Stimulated activated CD8-positive, alpha-beta memory T cell treated with anti-CD3 and anti-CD28 coated beads, Interleukin-12 subunit alpha, Interleukin-12 subunit beta, amount 100 ng/mL, for 4 hours (primary cell): ENCODE measurements at regions not wholly inside any gene's neighbourhood (a gene's known extent, or its start where the extent isn't known, plus 50 kb on each side); places are given as distances from the start of the nearest gene placed in this dataset.
"Not testable (repeated sequence)": the region's sequence is repeated elsewhere in the genome, so short reads cannot be mapped to it uniquely, and the experiment has no call there.

Experiments used
- DNase-seq: peaks from one replicate; pipeline ENCODE4 v3.0.0-alpha.2; 2020; ENCODE audit warnings: low read depth

DNA sequence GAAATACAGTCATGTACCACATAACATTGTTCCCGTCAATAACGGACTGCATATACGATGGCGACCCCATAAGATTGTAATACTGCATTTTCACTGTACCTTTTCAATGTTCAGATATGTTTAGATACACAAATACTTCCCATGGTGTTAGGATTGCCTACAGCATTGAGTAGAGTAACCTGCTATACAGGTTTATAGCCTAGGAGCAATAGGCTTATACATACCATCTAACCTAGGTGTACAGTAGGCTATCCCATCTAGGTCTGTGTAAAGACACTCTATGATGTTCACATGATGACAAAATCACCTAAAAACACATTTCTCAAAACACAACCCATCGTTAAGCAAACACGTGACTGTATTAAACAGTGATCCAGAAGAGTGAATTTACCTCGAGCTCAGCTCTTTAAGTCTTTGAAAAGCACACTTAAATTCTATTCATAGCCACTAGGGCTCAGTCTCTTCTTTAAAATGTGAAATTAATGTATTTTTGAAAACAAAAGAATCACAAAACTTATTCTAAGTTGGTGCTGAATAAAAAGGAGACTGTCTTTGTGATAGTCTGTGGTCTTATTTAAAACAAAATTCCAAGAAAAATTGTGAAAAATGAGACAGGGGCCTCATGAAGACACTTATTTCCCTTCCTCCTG lies 239.1 kb upstream of the ARID2 start:
- DNase-seq = no peak

DNA sequence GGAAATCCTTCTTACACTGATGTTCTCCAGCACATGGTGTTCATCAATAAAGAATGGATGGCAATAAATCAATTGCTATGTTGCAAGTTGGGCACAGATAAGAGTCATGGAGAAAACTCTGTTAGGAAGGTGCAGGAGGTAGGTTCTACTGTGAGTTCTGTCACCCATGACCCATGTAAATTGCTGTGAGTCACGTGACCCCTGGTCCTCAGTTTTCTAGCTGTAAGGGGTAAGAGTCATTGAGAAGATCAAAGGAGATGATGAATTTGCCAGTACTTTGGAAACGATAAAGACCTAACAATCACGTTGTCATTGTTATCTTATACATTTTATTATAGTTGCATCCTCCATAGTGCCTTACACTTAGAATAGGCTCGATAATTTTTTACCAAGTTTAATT lies 235.2 kb upstream of the ARID2 start:
- DNase-seq = no peak

DNA sequence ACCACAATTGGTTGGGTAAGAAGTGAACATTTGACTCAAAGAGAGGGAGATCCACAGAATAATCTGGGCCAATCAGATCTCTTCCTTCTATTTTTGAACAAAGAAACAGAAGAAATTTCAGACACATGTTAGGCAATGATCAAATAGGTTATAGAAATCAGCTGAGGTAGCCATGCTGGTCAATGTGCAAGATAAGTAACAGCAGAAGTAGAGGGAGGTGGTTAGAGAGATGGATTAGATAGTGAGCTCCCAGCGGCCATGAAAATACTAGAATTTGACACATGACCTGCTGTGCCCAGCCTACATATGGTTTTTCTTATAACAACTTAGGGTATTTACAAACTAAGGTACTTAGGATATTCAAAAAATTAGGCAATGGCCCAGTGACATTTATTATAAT lies 230.9 kb upstream of the ARID2 start:
- no peak for DNase-seq

DNA sequence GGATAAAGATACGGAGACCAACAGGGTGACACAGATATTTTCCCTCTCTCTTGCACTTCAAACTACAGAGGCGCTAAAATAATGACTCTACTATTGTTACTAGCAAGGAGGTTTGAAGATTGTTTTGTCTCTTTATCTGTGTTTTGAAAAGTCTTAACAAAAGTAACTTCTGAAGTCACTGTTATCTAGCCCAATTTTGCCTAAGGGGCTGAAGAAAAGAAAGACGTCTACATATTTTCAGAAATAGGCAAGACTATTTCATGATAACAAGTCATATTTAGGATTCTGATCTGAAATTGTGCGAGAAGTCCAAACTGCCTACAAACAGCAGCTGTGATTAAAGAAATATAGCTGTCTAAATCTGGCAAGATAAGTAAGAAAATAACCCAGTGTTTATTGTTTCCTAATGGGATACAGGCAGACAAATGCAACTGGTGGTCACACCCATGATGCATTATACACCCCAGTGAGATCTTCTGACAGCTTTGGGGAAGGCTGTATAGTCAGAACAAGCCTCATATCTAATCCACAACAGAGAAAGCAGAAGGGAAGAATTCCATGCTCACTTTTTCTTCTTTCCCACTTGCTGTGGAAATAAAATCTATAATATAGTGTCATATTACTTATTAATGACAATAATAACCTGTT lies 226.9 kb upstream of the ARID2 start:
- no peak for DNase-seq

DNA sequence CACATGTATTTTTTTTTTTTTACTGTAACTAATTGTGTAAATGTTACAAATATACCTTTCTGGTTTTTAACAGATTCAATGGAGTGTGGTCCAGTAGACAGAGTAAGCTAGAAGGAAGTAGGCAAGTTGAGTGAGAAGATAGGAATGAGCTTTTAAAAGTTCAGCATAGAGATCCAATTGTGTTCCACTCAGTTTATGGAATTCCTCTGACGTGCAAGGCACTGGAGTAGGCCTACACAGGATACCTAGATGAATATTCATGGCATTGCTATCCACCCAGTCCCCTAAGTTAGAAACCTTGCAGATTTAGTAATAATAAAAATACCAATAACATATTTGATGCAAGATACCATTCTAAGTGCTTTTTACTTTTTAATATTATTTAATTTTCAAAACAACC lies 225.6 kb upstream of the ARID2 start:
- no peak for DNase-seq

DNA sequence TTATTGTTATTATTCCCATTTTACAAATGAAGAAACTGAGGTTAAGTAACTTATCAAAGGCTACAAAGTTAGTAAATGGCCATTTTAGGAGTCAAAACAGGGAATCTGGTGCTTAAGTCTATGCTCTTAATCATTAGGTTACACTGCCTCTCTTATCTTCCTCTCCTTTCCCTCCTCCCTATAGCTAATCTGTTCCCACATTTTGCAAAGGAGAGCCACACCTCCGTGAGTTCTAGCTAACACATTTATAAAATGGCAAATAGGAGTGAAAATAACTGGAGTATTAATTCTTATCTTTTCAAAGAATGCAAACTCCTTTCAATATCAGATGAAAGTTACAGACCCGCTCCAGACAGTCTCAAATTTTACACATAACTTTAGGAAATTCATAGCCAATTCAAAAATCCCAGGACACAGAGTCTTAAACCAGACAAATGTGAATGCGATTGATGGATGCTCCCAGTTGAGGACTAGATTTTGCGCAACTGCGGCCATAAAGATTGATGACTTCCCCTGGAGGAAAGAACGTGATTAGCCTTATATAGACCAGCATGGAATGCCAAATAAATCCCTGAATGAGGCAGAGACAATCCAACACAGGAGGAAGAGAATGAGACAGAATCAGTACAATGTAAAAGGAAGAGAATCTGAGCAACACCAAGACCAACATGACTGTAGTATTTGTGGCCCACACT lies 225.0 kb upstream of the ARID2 start:
- DNase-seq = no peak

DNA sequence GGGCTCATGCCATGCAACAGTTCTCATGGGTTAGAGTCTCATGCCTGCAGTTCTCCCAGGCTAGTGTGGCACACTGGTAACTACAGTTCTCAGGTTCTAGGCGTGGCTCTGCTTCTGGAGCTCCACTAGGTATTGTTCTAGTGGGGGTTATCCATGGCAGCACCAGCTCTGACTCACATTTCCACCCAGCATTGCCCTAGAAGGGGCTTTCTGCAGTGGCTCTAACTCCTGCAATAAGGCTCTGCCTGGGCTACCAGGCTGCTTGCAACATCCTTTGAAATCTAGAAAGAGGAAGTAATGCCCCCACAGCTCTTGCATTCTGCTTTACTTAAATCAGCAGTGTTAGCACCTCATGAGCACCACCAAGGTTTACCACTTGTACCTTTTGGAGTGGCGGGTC lies 220.3 kb upstream of the ARID2 start:
- no peak for DNase-seq

DNA sequence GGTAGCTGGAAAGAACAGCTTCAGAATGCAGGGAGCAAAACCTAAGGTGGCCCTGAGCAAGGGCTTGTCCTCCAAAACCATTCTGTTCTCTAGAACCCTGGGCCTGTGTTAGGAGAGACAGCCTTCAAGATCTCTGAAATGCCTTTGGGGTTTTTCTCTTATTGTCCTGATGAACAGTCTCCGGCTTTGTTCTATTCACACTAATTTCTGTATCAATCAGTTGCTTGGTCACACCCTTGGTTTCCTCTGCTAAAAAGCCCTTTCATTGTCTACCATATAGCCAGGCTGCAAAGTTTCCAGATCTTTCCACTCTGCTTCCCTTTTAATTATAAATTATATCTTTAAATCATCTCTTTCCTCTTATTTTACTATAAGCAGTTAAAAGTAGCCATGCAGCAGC lies 219.9 kb upstream of the ARID2 start:
- no peak for DNase-seq

DNA sequence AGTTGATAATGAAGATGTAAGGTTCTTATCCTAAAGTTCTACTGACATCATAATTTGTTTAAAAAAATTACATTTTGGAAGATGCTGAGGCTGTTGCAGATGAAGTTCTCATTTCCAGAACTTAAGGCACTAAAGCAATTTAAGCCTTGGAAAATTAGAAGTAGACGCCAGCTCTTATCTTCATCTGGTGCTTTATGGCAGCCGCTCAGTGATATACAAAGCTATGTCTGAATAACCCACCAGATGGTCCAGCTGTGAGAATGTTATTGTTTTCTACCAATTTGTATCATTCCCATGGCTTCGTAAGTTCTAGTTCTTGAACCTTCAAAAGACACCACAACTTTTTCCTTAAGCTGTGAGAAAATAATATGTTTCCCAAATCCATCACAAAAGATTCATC lies 212.1 kb upstream of the ARID2 start:
- no peak for DNase-seq

DNA sequence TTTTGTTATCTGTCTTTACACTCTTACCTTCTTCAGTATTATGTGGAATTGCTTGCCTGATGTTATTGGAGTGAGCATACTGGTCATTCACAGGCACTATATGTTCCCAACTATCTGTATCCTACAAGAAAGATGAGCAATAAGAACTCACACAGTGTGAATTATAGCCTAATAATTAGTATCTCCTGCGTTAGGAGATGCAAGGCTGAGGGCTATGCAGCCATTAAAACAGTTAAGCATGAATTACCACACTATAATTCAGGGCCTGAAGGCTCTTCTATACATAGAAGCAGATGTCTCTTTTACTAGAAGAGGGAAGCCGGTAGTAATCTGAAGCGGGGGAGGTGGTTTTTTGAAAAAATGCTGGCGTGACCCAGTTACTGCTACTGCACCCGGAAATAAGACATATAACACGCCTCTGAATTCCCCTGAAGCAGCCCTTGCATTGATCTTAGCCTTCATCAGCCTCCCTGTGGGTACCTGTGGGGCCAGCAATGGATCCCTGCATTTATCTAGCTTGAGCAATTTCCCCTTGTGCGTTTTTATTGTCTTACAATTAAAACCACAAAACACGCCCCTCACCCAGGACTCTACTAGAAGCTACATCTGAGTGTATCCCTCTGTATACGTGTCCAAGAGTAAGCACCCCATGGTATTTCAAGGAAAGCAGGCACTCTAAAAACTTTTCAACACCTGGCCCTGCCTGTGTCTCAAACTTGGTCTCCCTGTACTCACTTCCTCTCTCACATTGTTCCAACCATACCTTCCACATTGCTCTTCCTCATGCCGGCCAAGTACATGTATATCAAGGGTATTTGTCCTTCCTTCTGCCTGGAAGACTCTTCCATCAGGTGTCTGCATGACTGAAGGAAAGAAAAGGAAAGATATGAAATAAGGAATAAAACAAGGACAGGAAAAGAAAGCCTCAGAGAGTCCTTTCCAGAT lies 210.9 kb upstream of the ARID2 start:
- DNase-seq = peak; percentile 13

DNA sequence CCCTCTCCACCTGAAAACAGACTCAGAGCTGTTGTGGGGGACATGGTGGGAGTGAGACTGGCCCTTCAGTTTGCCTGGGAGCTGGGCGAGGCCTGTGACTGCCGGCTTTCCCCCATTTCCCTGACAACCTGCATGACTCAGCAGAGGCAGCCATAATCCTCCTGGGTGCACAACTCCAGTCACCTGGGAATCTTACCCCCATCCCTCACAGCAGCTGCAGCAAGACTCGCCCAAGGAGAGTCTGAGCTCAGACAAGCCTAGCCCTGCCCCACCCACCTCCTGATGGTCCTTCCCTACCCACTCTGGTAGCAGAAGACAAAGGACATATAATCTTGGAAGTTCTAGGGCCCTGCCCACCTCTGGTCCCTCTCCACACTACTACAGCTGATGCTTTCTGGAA lies 207.3 kb upstream of the ARID2 start:
- no peak for DNase-seq

DNA sequence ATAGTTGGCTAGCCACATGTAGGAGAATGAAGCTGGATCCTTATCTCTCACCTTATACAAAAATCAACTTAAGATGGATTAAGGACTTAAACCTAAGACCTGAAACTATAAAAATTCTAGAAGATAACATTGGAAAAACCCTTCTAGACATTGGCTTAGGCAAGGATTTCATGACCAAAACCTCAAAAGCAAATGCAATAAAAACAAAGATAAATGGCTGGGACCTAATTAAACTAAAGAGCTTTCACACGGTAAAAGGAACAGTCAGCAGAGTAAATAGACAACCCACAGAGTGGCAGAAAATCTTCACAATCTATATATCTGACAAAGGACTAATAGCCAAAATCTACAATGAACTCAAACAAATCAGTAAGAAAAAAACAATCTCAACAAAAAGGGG lies 202.7 kb upstream of the ARID2 start:
- DNase-seq = not testable (repeated sequence)

DNA sequence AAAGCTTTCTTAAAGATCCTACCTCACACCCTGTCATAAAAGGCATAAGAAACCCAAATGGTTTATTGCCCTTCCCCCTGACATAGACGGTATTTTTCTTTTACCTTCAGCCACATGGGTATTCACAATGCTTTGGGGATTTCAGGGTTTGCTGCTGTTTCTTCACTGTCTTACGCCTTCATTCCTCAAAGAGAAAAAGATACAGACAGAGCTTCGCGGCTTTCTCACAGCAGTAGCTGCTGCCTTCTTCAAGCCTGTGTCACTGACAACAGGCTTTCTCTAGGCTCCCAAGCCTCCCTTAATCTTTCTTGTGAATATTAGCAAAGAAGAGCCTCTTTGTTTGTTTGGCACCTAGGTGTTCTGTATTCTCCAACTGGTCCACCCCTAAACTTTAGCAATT lies 197.4 kb upstream of the ARID2 start:
- no peak for DNase-seq

DNA sequence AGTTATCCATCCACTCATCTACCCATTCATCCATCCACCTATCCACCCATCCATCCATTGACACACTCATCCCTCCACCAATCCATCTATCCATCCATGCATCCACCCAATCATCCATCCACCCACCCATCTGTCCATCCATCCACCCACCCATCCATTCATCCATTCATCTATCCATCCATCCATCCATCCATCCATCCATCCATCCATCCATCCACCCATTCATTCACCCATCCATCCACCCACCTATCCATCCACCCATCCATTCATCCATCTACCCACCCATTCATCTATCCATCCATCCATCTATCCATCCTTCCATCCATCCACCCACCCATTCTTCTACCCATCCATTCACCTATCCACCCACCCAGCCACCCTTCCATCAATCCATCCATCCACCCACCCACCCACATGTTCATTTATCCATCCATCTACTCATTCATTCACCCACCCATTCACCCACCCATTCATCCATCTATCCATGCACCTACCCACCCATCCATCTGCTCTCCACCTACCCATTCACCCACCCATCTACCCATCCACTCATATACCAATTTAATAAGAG lies 193.8 kb upstream of the ARID2 start:
- DNase-seq = no peak

DNA sequence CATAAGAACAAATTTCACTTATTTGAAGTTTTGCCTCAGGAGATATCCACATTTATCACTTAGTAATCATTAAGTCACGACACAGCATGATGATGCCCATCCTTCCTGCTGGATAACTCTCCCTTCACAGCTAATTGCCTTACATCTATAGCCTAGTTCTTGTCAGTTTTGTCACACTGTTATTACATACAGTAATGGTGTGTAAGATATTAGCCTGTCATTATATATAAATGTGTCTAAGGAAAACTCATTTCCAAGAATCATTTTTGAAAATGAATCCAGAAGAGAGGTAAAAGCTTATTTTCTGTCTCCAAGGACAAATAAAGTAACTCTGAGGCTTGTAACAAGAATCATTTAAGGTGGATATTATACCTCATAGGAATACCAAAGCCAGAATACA lies 193.2 kb upstream of the ARID2 start:
- no peak for DNase-seq

DNA sequence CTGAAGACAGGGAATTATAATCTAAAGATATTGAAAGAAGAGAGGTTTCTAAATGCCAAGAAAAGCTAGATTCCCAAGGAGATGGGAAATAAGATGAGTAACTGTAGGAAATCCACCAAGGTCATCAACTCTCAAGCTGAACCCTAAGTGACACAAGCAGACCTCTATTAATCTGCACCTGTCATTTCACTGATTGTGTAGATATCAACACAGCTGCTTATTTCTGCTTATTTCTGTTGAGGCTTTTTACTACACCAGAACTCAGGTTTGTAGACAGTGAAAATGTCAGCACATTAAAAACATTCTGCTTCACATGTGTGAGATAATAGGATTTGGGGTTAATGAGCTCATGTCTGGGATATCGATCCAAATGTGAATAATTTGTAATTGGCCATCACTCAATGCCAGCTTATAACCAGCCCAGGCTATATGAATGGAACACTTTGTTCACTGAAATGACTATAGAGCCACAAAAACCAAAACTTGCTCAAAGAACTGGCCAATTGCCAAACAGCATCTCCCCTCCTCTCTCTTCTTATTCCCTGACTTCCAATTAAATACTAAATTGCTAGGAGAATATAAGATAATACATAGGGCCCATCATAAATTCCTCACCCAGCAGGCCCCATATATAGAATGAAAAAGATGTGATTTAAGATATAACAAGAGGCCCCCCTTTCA lies 188.7 kb upstream of the ARID2 start:
- DNase-seq = no peak

DNA sequence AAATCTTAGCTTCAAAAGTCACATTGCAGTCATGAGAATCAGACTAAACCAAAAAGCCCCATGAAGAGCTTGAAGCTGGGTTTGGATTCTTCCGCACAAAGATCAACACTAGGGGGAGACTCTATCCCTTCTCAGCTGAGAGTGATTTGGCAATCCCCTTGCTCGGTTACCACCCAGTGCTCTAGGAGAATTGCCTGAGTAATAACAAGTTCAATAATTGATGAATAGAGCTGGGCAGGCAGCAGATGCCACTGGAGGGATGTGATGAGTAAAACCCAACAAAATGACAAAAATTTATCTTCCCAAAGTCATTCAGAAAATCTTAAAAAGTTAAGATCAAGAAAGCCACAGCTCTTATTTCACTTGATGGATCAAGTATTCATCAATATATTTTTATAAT lies 185.6 kb upstream of the ARID2 start:
- DNase-seq = no peak

DNA sequence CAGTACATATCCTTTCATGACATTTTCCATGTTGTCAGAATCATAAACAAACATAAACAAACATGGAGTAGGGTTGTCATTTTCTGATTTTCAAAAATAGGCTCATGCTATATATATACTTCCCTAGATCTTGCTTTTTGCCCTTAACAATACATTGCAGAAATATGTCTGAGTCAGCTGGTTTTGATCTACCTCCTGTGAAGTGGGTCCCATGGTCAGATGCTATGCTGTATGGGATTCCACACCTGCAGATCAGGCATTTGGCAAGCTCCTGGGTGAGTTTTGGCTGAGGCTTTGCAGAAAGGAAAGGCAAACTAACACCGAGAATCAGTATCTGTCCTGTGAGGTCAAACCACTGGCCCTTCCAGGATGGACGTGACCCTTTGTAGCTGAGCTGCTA lies 183.0 kb upstream of the ARID2 start:
- no peak for DNase-seq

DNA sequence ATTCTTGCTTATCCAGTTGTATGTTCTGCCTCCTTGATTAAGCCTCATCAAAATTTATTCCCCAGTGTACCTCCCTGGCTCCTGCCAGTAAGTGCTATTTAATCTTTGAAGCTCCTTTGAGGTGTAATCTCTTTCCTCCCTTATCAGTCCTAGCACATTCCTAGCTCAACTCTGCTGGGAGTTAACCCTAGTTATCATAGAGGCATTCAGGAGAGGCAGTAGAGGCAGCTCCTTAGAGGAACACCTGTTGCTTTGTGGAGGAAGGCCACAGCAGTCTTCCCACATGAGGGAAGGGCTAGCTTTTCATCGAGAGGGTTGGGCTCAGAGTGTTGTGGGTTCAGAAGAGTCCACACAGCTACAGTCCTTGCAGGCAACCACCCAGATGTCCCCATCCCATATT lies 182.4 kb upstream of the ARID2 start:
- no peak for DNase-seq

DNA sequence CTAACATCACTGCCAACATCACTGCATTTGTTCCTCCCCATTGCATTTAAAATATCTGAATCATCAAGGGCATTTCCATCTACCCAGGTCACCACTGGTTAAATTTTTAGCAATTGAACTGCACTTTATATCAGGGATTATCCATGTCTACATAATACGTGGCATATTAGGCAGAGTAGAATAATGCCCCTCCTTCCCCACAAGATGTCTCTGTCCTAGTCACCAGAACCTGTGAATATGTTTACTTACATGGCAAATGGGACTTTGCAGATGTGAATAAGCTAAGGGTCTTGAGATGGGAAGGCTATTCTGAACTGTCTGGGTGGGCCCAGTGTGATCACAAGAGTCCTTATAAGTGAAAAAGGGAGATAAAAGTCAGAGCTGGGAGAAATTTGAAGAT lies 181.7 kb upstream of the ARID2 start:
- no peak for DNase-seq

DNA sequence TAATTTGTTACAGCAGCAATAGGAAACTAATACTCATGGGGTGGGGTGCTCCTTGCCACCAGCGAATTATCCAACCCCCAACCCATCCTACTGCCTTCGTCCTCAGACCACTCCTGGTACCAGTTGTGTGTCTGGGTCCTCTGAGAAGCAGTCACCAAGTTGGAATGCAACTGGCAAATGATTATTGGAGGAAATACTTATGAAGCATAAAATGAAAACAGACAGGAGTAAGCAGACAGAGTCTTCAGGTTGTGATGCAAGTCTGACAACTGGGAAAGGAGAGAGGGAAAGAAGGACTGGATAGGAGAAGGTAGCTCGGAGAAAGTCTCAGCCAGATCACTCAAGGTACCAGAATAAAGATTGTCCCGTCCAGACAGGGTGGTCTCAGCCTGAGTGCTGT lies 181.1 kb upstream of the ARID2 start:
- no peak for DNase-seq
